SK-N-SH (cell line): ENCODE measurements at regions not wholly inside any gene's neighbourhood (a gene's known extent, or its start where the extent isn't known, plus 50 kb on each side); places are given as distances from the start of the nearest gene placed in this dataset.

ENCODE experiments used
- CTCF ChIA-PET: fragments of 300-600, 350-600 bp; formaldehyde crosslinking; extraction: SDS; loops from one replicate; lab custom pipeline; 2021; lab: Yijun Ruan, JAX
- POLR2A ChIA-PET: fragments of 350-600 bp; sonication (Branson Sonifier 250); formaldehyde crosslinking; extraction: SDS; loops from one replicate; lab custom pipeline; 2020; ENCODE audit warnings: antibody characterized with exemption, inconsistent platforms; lab: Yijun Ruan, JAX
- DNase-seq: peaks from one replicate; pipeline ENCODE4 v3.0.0; 2012
- H2AFZ ChIP-seq: fragments of 200-600 bp; sonication (generic); 2 replicates; pipeline ENCODE4 v1.8.1; 2016; ENCODE audit warnings: antibody characterized with exemption, mild to moderate bottlenecking, low read depth
- H3F3A ChIP-seq: fragments of 200-600 bp; sonication (generic); replicated peaks from 2 replicates; pipeline ENCODE3; 2016; ENCODE audit warnings: antibody characterized with exemption, mild to moderate bottlenecking; ENCODE audit not compliant: insufficient read depth
- H3K27ac ChIP-seq, 2 experiments: fragments of 200-500 bp in 1 of 2; fragments of 200-600 bp in 1 of 2; sonication (Bioruptor generic) in 1 of 2; sonication (generic), shearing (Covaris generic) in 1 of 2; 2 replicates each; pipeline versions ENCODE4 v1.5.1 to v1.6.1; 2014 to 2016; ENCODE audit warnings: low read depth in 2 of 2, inconsistent platforms in 1 of 2, low read length in 1 of 2, mild to moderate bottlenecking in 1 of 2, mixed read lengths in 1 of 2
- H3K27me3 ChIP-seq: fragments of 200-600 bp; sonication (generic), shearing (Covaris generic); 2 replicates; pipeline ENCODE4 v1.6.1; 2016; ENCODE audit warnings: mixed run types; ENCODE audit not compliant: insufficient read depth
- H3K36me3 ChIP-seq, 2 experiments: fragments of 200-500 bp in 1 of 2; fragments of 200-600 bp in 1 of 2; sonication (Bioruptor generic) in 1 of 2; sonication (generic) in 1 of 2; replicated peaks in 1 of 2; 2 replicates each; pipeline versions ENCODE3 to v1.5.1; 2014 to 2016; ENCODE audit warnings: low read length in 1 of 2, mild to moderate bottlenecking in 1 of 2; ENCODE audit not compliant: insufficient read depth in 2 of 2, control insufficient read depth in 1 of 2
- H3K4me1 ChIP-seq, 2 experiments: fragments of 200-500 bp in 1 of 2; fragments of 200-600 bp in 1 of 2; sonication (Bioruptor generic) in 1 of 2; sonication (generic), shearing (Covaris generic) in 1 of 2; 2 replicates each; pipeline versions ENCODE4 v1.5.1 to v1.6.1; 2014 to 2016; ENCODE audit warnings: low read depth in 1 of 2, low read length in 1 of 2, mixed run types in 1 of 2; ENCODE audit not compliant: insufficient read depth in 2 of 2, control insufficient read depth in 1 of 2
- H3K4me2 ChIP-seq: fragments of 200-600 bp; sonication (generic), shearing (Covaris generic); 2 replicates; pipeline ENCODE4 v1.6.1; 2017; ENCODE audit warnings: mixed run types
- H3K4me3 ChIP-seq, 2 experiments: fragments of 200-500 bp in 1 of 2; fragments of 200-600 bp in 1 of 2; sonication (Bioruptor generic) in 1 of 2; sonication (generic), shearing (Covaris generic) in 1 of 2; 2 replicates each; pipeline versions ENCODE4 v1.5.1 to v1.8.1; 2014 to 2016; ENCODE audit warnings: low read depth in 2 of 2, inconsistent platforms in 1 of 2, low read length in 1 of 2, mild to moderate bottlenecking in 1 of 2, mixed read lengths in 1 of 2, moderate library complexity in 1 of 2
- H3K79me2 ChIP-seq: fragments of 200-600 bp; sonication (generic); 2 replicates; pipeline ENCODE4 v1.8.1; 2017; ENCODE audit warnings: mild to moderate bottlenecking; ENCODE audit not compliant: insufficient read depth
- H3K9ac ChIP-seq: fragments of 200-600 bp; sonication (generic); 2 replicates; pipeline ENCODE4 v1.6.1; 2017; ENCODE audit warnings: mixed run types
- H3K9me2 ChIP-seq: fragments of 200-600 bp; sonication (generic); 2 replicates; pipeline ENCODE4 v1.6.1; 2017; ENCODE audit warnings: mixed run types
- H3K9me3 ChIP-seq: fragments of 200-600 bp; sonication (generic); 2 replicates; pipeline ENCODE4 v1.6.1; 2017; ENCODE audit warnings: mixed run types, mild to moderate bottlenecking, moderate library complexity
- H4K20me1 ChIP-seq: fragments of 200-600 bp; sonication (generic); 2 replicates; pipeline ENCODE4 v1.6.1; 2017; ENCODE audit warnings: mild to moderate bottlenecking, mixed run types; ENCODE audit not compliant: insufficient read depth
- EP300 ChIP-seq, 2 experiments: IDR thresholded peaks; 2 replicates each; pipeline versions ENCODE4 v1.4.0 to v1.6.1; 2012; ENCODE audit warnings: borderline replicate concordance in 1 of 2, low read depth in 1 of 2, low read length in 1 of 2
- EZH2phosphoT487 ChIP-seq: fragments of 200-600 bp; sonication (generic); IDR thresholded peaks from 2 replicates; pipeline ENCODE4 v1.6.1; 2017; ENCODE audit warnings: low read depth, mixed run types, mild to moderate bottlenecking, antibody characterized with exemption, moderate library complexity, borderline replicate concordance
- JUND ChIP-seq: IDR thresholded peaks from 2 replicates; pipeline ENCODE4 v1.4.0; 2012
- PBX3 ChIP-seq: IDR thresholded peaks from 2 replicates; pipeline ENCODE4; 2012
- SMC3 ChIP-seq: IDR thresholded peaks from 2 replicates; pipeline ENCODE4 v1.6.1; 2012; ENCODE audit warnings: low read depth, low read length, improper control_type of control experiment
- TEAD4 ChIP-seq: IDR thresholded peaks from 2 replicates; pipeline ENCODE4 v1.4.0; 2012; ENCODE audit warnings: mild to moderate bottlenecking, borderline replicate concordance; ENCODE audit not compliant: insufficient read depth
- ZBTB33 ChIP-seq: IDR thresholded peaks from 2 replicates; pipeline ENCODE4 v1.4.0; 2012; ENCODE audit warnings: low read depth, borderline replicate concordance
- WGBS: methylation state at CpG from one replicate; pipeline ENCODE4 v1.1.6; 2017; ENCODE audit warnings: low lambda C conversion rate; 5-methylcytosine and 5-hydroxymethylcytosine counted together

- no peak overlapping the region for H3K4me2 ChIP-seq
- H3K9me3 ChIP-seq: no peaks in the 10 kb centered on the region
- TF ChIP-seq EZH2phosphoT487: no peak
Measured at GRCh38 chr11:133697603-133698180, 147.6 kb downstream of the SPATA19 start.

GRCh38 chr11:133697161-133697560 lies 148.2 kb downstream of the SPATA19 start:
- H3K27ac ChIP-seq: no peak overlapping the region
- H2AFZ ChIP-seq: no peak overlapping the region
- WGBS: 2% methylated on average over 5 of the region's 5 CpGs
- no peaks in the 10 kb centered on the region for H3K4me1 ChIP-seq
- no peaks in the 10 kb centered on the region for H3K27me3 ChIP-seq
- ChIA-PET CTCF (no interaction called here), POLR2A (no interaction called here)
- no peak overlapping the region for H3K4me3 ChIP-seq
- DNase-seq: no peak
- no peaks in the 10 kb centered on the region for H3K9me2 ChIP-seq
- no peaks in the 10 kb centered on the region for H3F3A ChIP-seq
- H3K9ac ChIP-seq: no peak overlapping the region
- H3K9me3 ChIP-seq: no peaks in the 10 kb centered on the region
- TF ChIP-seq EZH2phosphoT487: no peak
- TF ChIP-seq ZBTB33: no peak
- H3K36me3 ChIP-seq: no peaks in the 10 kb centered on the region
- no peak overlapping the region for H3K4me2 ChIP-seq
- H4K20me1 ChIP-seq: no peaks in the 10 kb centered on the region
- no peaks in the 10 kb centered on the region for H3K79me2 ChIP-seq

More at GRCh38 chr11:133697603-133698180, 147.6 kb downstream of the SPATA19 start:
- H3K36me3 ChIP-seq: no peaks in the 10 kb centered on the region
- no peaks in the 10 kb centered on the region for H4K20me1 ChIP-seq
- no peak overlapping the region for H2AFZ ChIP-seq
- WGBS: 14% methylated on average over 4 of the region's 4 CpGs
- ChIA-PET CTCF (interaction anchor here (0.6 kb wide), 1 partner anchor 122 kb away, joined by 3 read pairs; no protein-coding TSS in a partner anchor), POLR2A (no interaction called here)
- no peaks in the 10 kb centered on the region for H3F3A ChIP-seq
- no peaks in the 10 kb centered on the region for H3K4me1 ChIP-seq
- no peak overlapping the region for H3K9ac ChIP-seq
- H3K9me2 ChIP-seq: no peaks in the 10 kb centered on the region
- no peak overlapping the region for H3K4me3 ChIP-seq
- no peak for DNase-seq
- H3K79me2 ChIP-seq: no peaks in the 10 kb centered on the region
- no peak overlapping the region for H3K27ac ChIP-seq
- no peaks in the 10 kb centered on the region for H3K27me3 ChIP-seq

- Histone ChIP-seq H3K4me1 (no peaks in the 10 kb centered on the region), H3K9me3 (peaks cover 7% of the 10 kb centered on the region; the same call in 1 of the 2 replicates), H3K4me3 (no peak overlapping the region), H3K36me3 (no peaks in the 10 kb centered on the region), H3K27me3 (no peaks in the 10 kb centered on the region), H3K9ac (no peak overlapping the region), H3K9me2 (no peaks in the 10 kb centered on the region), H4K20me1 (no peaks in the 10 kb centered on the region), H3F3A (no peaks in the 10 kb centered on the region), H3K4me2 (no peak overlapping the region), H3K27ac (no peak overlapping the region), H2AFZ (no peak overlapping the region), H3K79me2 (no peaks in the 10 kb centered on the region)
- ChIA-PET CTCF (no interaction called here), POLR2A (no interaction called here)
- DNase-seq: no peak
- no peak for TF ChIP-seq SMC3
- no peak for TF ChIP-seq JUND
- no peak for TF ChIP-seq TEAD4
- TF ChIP-seq EP300 (IDR thresholded peaks at IDR 0.05; ENCODE audit: borderline replicate concordance in 1 of 2, low read depth in 1 of 2, low read length in 1 of 2): no peak
- TF ChIP-seq PBX3: no peak
- WGBS: 0% methylated on average over 2 of the region's 2 CpGs
Measured at GRCh38 chr11:133695387-133695786, 149.9 kb downstream of the SPATA19 start.
